ENCODE measurements at regions not wholly inside any gene's neighbourhood (a gene's known extent, or its start where the extent isn't known, plus 50 kb on each side); places are given as distances from the start of the nearest gene placed in this dataset.

- no peaks in the 10 kb centered on the region for H3K9me3 ChIP-seq (ENCODE audit: low read length)
- H3K27ac ChIP-seq (ENCODE audit: low read length): no peak overlapping the region
- H3K36me3 ChIP-seq (ENCODE audit: insufficient read depth, low read length): no peaks in the 10 kb centered on the region
- no peak overlapping the region for H3K4me2 ChIP-seq (ENCODE audit: low read length)
- no peaks in the 10 kb centered on the region for H3K9me2 ChIP-seq (ENCODE audit: insufficient read depth, low read length)
- no peak overlapping the region for H3K4me3 ChIP-seq (ENCODE audit: low read length)
- no peak overlapping the region for H2AFZ ChIP-seq (ENCODE audit: low read depth, low read length)
- H3K27me3 ChIP-seq (ENCODE audit: insufficient read depth, low read depth, low read length): no peaks in the 10 kb centered on the region
- H3F3A ChIP-seq (ENCODE audit: insufficient read depth, low read length, poor library complexity, severe bottlenecking): no peaks in the 10 kb centered on the region
- TF ChIP-seq EP300 (conservative IDR thresholded peaks at IDR 0.05; ENCODE audit: poor library complexity, severe bottlenecking) (no peak), TAF1 (IDR thresholded peaks at IDR 0.05; ENCODE audit: low read depth) (no peak), MXI1 (conservative IDR thresholded peaks at IDR 0.05; ENCODE audit: poor library complexity, severe bottlenecking) (no peak), EZH2 (IDR thresholded peaks at IDR 0.05; ENCODE audit: borderline replicate concordance, insufficient read depth, low read length, poor library complexity, severe bottlenecking) (no peak), RAD21 (conservative IDR thresholded peaks at IDR 0.05) (no peak), SMC3 (conservative IDR thresholded peaks at IDR 0.05; ENCODE audit: poor library complexity) (no peak), POLR2AphosphoS5 (IDR thresholded peaks at IDR 0.05) (no peak), REST (IDR thresholded peaks at IDR 0.05; ENCODE audit: borderline replicate concordance) (no peak), CTCF (IDR thresholded peaks at IDR 0.05; ENCODE audit: poor library complexity, severe bottlenecking) (no peak)
- no peaks in the 10 kb centered on the region for H4K20me1 ChIP-seq (ENCODE audit: insufficient read depth)
- no peak overlapping the region for H3K9ac ChIP-seq (ENCODE audit: low read length)
- H3K79me2 ChIP-seq (replicated peaks; ENCODE audit: insufficient read depth, low read length): no peaks in the 10 kb centered on the region
Measured at GRCh38 chr15:91520850-91521249, 332.7 kb upstream of the SLCO3A1 start.

GRCh38 chr15:91521548-91521947, 332.0 kb upstream of the SLCO3A1 start:
- Histone ChIP-seq H3K27ac (ENCODE audit: low read length) (no peak overlapping the region), H3K9me2 (ENCODE audit: insufficient read depth, low read length) (no peaks in the 10 kb centered on the region), H3F3A (ENCODE audit: insufficient read depth, low read length, poor library complexity, severe bottlenecking) (no peaks in the 10 kb centered on the region), H3K4me2 (ENCODE audit: low read length) (no peak overlapping the region), H3K4me3 (ENCODE audit: low read length) (no peak overlapping the region), H3K79me2 (replicated peaks; ENCODE audit: insufficient read depth, low read length) (no peaks in the 10 kb centered on the region), H3K9ac (ENCODE audit: low read length) (no peak overlapping the region), H3K9me3 (ENCODE audit: low read length) (no peaks in the 10 kb centered on the region), H2AFZ (ENCODE audit: low read depth, low read length) (no peak overlapping the region), H3K36me3 (ENCODE audit: insufficient read depth, low read length) (no peaks in the 10 kb centered on the region), H4K20me1 (ENCODE audit: insufficient read depth) (no peaks in the 10 kb centered on the region), H3K27me3 (ENCODE audit: insufficient read depth, low read depth, low read length) (no peaks in the 10 kb centered on the region)
- TF ChIP-seq CTCF (IDR thresholded peaks at IDR 0.05; ENCODE audit: poor library complexity, severe bottlenecking) (no peak), MXI1 (conservative IDR thresholded peaks at IDR 0.05; ENCODE audit: poor library complexity, severe bottlenecking) (no peak), REST (IDR thresholded peaks at IDR 0.05; ENCODE audit: borderline replicate concordance) (no peak), SMC3 (conservative IDR thresholded peaks at IDR 0.05; ENCODE audit: poor library complexity) (no peak), POLR2AphosphoS5 (IDR thresholded peaks at IDR 0.05) (no peak), EP300 (conservative IDR thresholded peaks at IDR 0.05; ENCODE audit: poor library complexity, severe bottlenecking) (no peak), EZH2 (IDR thresholded peaks at IDR 0.05; ENCODE audit: borderline replicate concordance, insufficient read depth, low read length, poor library complexity, severe bottlenecking) (no peak), RAD21 (conservative IDR thresholded peaks at IDR 0.05) (no peak), TAF1 (IDR thresholded peaks at IDR 0.05; ENCODE audit: low read depth) (no peak)
